CD8-positive, alpha-beta memory T cell (primary cell): ENCODE measurements at regions not wholly inside any gene's neighbourhood (a gene's known extent, or its start where the extent isn't known, plus 50 kb on each side); places are given as distances from the start of the nearest gene placed in this dataset.

ENCODE experiments used
- CTCF ChIA-PET: fragments of 350-600 bp; sonication (Branson Sonifier 250); formaldehyde crosslinking; loops from one replicate; lab custom pipeline; 2021; ENCODE audit warnings: antibody characterized with exemption; lab: Charles Lee
- POLR2A ChIA-PET: fragments of 350-600 bp; sonication (Branson Sonifier 250); formaldehyde crosslinking; loops from one replicate; lab custom pipeline; 2021; ENCODE audit warnings: antibody characterized with exemption; lab: Charles Lee
- DNase-seq, 5 donors: peaks; one replicate each; pipeline versions ENCODE4 v3.0.0 to v3.0.0-alpha.2; 2020 to 2022; ENCODE audit warnings: mixed read lengths in 1 of 5
- H3K27ac ChIP-seq: one replicate; pipeline ENCODE4 v1.7.0; 2013; ENCODE audit warnings: low read depth, mild to moderate bottlenecking, low read length, moderate library complexity
- H3K27me3 ChIP-seq: 2 replicates; pipeline ENCODE4 v1.7.0; 2013; ENCODE audit warnings: low read length, mild to moderate bottlenecking; ENCODE audit not compliant: insufficient read depth, poor library complexity, severe bottlenecking
- H3K36me3 ChIP-seq: 2 replicates; pipeline ENCODE4 v1.7.0; 2013; ENCODE audit warnings: mild to moderate bottlenecking, low read length, moderate library complexity; ENCODE audit not compliant: insufficient read depth
- H3K4me1 ChIP-seq: 2 replicates; pipeline ENCODE4 v1.7.0; 2013; ENCODE audit warnings: mild to moderate bottlenecking, low read length, moderate library complexity; ENCODE audit not compliant: insufficient read depth
- H3K4me3 ChIP-seq: 2 replicates; pipeline ENCODE4 v1.7.0; 2013; ENCODE audit warnings: mild to moderate bottlenecking, low read length
- H3K9me3 ChIP-seq: 2 replicates; pipeline ENCODE4 v1.7.0; 2013; ENCODE audit warnings: mild to moderate bottlenecking, low read length
- H3K27ac Mint-ChIP-seq, 8 donors: one replicate each; pipeline ENCODE4 v1.8.0; 2020 to 2021; ENCODE audit warnings: mixed read lengths in 8 of 8, mild to moderate bottlenecking in 6 of 8, inconsistent platforms in 3 of 8, moderate library complexity in 3 of 8
- H3K27me3 Mint-ChIP-seq, 2 donors: one replicate each; pipeline ENCODE4 v1.8.0; 2020 to 2021; ENCODE audit warnings: mixed read lengths in 2 of 2, mild to moderate bottlenecking in 1 of 2, moderate library complexity in 1 of 2
- H3K36me3 Mint-ChIP-seq, 3 donors: one replicate each; pipeline ENCODE4 v1.8.0; 2020 to 2021; ENCODE audit warnings: mixed read lengths in 3 of 3, inconsistent platforms in 1 of 3, mild to moderate bottlenecking in 1 of 3
- H3K4me1 Mint-ChIP-seq, 3 donors: one replicate each; pipeline ENCODE4 v1.8.0; 2020 to 2021; ENCODE audit warnings: mixed read lengths in 3 of 3, inconsistent platforms in 1 of 3, mild to moderate bottlenecking in 1 of 3
- H3K4me3 Mint-ChIP-seq, 7 donors: one replicate each; pipeline ENCODE4 v1.8.0; 2020 to 2021; ENCODE audit warnings: mixed read lengths in 7 of 7, mild to moderate bottlenecking in 6 of 7, moderate library complexity in 4 of 7, inconsistent platforms in 2 of 7
- H3K9me3 Mint-ChIP-seq, 5 donors: one replicate each; pipeline ENCODE4 v1.8.0; 2020 to 2022; ENCODE audit warnings: mixed read lengths in 5 of 5, mild to moderate bottlenecking in 3 of 5, moderate library complexity in 2 of 5, inconsistent platforms in 1 of 5

DNA sequence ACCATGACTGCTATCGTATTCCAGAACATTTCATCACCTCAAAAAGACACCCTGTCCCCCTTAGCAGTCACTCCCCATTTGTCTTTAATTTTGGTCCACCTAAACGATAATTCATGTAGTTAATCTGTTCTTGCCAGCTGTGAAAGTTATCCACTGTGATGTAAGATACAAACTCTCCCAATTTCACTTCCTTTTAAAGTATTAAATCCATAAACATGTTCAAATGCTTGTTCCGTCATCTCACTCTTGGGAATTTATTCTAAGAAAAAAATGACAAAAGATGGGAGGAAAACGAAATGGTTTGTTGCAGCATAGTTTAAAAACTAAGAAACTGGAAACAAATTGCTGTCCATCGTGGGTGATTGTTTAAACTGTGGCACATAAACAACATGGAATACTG, 53.7 kb upstream of the IRF2 start:
- H3K36me3 Mint-ChIP-seq: peaks cover 0 to 23% (median 7%) of the 10 kb centered on the region in 3 donors
- H3K4me1 Mint-ChIP-seq: peaks cover 5 to 27% (median 6%) of the 10 kb centered on the region in 3 donors
- DNase-seq: no peak
- Histone ChIP-seq H3K4me1 (no peaks in the 10 kb centered on the region), H3K27ac (no peak overlapping the region), H3K4me3 (no peak overlapping the region), H3K36me3 (no peaks in the 10 kb centered on the region), H3K27me3 (no peaks in the 10 kb centered on the region), H3K9me3 (no peaks in the 10 kb centered on the region)
- no peak overlapping the region for H3K4me3 Mint-ChIP-seq
- no peak overlapping the region for H3K27ac Mint-ChIP-seq
- peaks cover 0 to 3% of the 10 kb centered on the region in 2 donors for H3K27me3 Mint-ChIP-seq
- ChIA-PET POLR2A (no interaction called here), CTCF (interaction anchor here (0.7 kb wide), 1 partner anchor 264 kb away, joined by 3 read pairs; no protein-coding TSS in a partner anchor)
- peaks cover 5 to 21% (median 15%) of the 10 kb centered on the region in 5 donors for H3K9me3 Mint-ChIP-seq

DNA sequence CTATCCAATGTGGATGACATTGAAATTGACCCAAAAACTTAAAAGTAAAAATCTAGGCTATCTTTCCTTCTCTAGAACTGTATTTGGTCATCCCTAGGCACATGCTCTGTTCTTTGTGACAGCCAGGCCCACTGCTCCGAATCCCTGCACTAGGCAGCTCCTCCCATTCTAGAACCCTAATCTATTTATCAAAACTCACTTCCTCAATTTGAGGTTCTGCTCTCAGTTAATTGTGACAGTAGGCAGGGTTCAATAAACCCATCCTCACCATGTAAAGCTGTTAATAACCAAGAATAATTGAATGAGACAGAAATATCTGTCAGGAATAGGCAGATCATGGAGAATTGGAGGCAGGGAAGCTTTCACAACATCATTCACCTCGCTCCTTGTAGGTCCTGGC, 51.9 kb upstream of the IRF2 start:
- peaks cover 0 to 3% of the 10 kb centered on the region in 2 donors for H3K27me3 Mint-ChIP-seq

More for the DNA sequence above, 51.9 kb upstream of the IRF2 start:
- Histone ChIP-seq H3K9me3 (no peaks in the 10 kb centered on the region), H3K4me1 (no peaks in the 10 kb centered on the region), H3K27me3 (no peaks in the 10 kb centered on the region), H3K27ac (no peak overlapping the region), H3K4me3 (no peak overlapping the region), H3K36me3 (no peaks in the 10 kb centered on the region)
- DNase-seq: no peak
- no peak overlapping the region for H3K27ac Mint-ChIP-seq
- CTCF ChIA-PET: interaction anchor here (1.0 to 1.1 kb wide), 2 partner anchors 12 to 23 kb away, joined by 3 read pairs; no protein-coding TSS in a partner anchor
- peaks cover 2 to 19% (median 5%) of the 10 kb centered on the region in 3 donors for H3K4me1 Mint-ChIP-seq
- peaks cover 5 to 29% (median 15%) of the 10 kb centered on the region in 5 donors for H3K9me3 Mint-ChIP-seq
- no peak overlapping the region for H3K4me3 Mint-ChIP-seq
- POLR2A ChIA-PET: no interaction called here
- peaks cover 0 to 31% (median 7%) of the 10 kb centered on the region in 3 donors for H3K36me3 Mint-ChIP-seq
